NT2/D1 (cell line): ENCODE measurements at regions not wholly inside any gene's neighbourhood (a gene's known extent, or its start where the extent isn't known, plus 50 kb on each side); places are given as distances from the start of the nearest gene placed in this dataset.

ENCODE experiments used
- YY1 ChIP-seq: IDR thresholded peaks from 2 replicates; pipeline ENCODE4 v1.6.1; 2011; ENCODE audit not compliant: insufficient read length, insufficient read depth
- ZNF274 ChIP-seq: IDR thresholded peaks from 2 replicates; pipeline ENCODE4 v1.6.1; 2011; ENCODE audit warnings: mild to moderate bottlenecking, low read depth, low read length

DNA sequence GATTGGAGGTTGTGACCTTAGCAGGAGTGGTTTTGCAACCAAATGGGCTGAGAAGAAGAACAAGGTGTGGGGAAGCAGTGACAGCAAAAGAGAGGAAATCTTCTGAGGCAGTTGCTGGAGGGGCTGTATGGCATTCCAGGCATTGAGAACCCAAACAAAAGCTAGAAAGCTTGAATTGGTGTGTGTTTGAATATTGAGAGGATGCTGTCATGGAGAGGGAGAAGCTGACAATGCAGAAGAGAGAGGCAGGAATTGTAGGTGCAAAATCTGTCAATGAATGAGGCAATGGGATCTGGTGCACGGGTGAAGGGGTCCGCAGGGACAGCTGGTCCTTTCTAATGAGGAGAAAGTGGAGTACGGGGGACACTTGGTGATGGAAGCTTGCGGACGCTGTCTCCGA, 123.4 kb downstream of the C11orf91 start:
- TF ChIP-seq ZNF274, result no peak
- TF ChIP-seq YY1, result no peak
